Kasumi-1 (cell line): ENCODE measurements at regions not wholly inside any gene's neighbourhood (a gene's known extent, or its start where the extent isn't known, plus 50 kb on each side); places are given as distances from the start of the nearest gene placed in this dataset.

Experiments
- DNase-seq, 2 experiments: peaks; one replicate each; lab custom pipeline; 2025; lab: John Stamatoyannopoulos, UW

GRCh38 chr3:86175593-86176444 lies 815.1 kb downstream of the VGLL3 start:
- DNase-seq = no peak

- DNase-seq = no peak
These were observed 815.9 kb downstream of the VGLL3 start for GRCh38 chr3:86175051-86175536.

GRCh38 chr3:86173401-86173800 lies 817.5 kb downstream of the VGLL3 start:
- DNase-seq = no peak

- no peak for DNase-seq
These were observed 822.4 kb downstream of the VGLL3 start for GRCh38 chr3:86168512-86168911.

GRCh38 chr3:86162521-86162920 lies 828.4 kb downstream of the VGLL3 start:
- DNase-seq = no peak

GRCh38 chr3:86161493-86161892 lies 829.5 kb downstream of the VGLL3 start:
- DNase-seq = no peak

- no peak for DNase-seq
These were observed 838.3 kb downstream of the VGLL3 start for GRCh38 chr3:86152620-86153019.

GRCh38 chr3:86149054-86149453 lies 841.9 kb downstream of the VGLL3 start:
- no peak for DNase-seq

- DNase-seq = peak in 1 of 2 experiments; percentile 16
These were observed 843.8 kb downstream of the VGLL3 start for GRCh38 chr3:86147119-86147518.

GRCh38 chr3:86126552-86126951 lies 864.4 kb downstream of the VGLL3 start:
- DNase-seq = no peak
